Brain microvascular endothelial cell (primary cell): ENCODE measurements at regions not wholly inside any gene's neighbourhood (a gene's known extent, or its start where the extent isn't known, plus 50 kb on each side); places are given as distances from the start of the nearest gene placed in this dataset.

Experiments
- DNase-seq: peaks from one replicate; pipeline ENCODE4 v3.0.0-alpha.2; 2020
- H3K27ac ChIP-seq: fragments of 250-450 bp; sonication (Bioruptor Pico); 2 replicates; pipeline ENCODE4 v1.5.1; 2020; ENCODE audit warnings: mild to moderate bottlenecking, moderate library complexity
- H3K27me3 ChIP-seq: fragments of 250-450 bp; sonication (Bioruptor Pico); replicated peaks from 2 replicates; pipeline ENCODE4 v1.5.1; 2020; ENCODE audit warnings: mild to moderate bottlenecking
- H3K36me3 ChIP-seq: fragments of 250-450 bp; sonication (Bioruptor Pico); replicated peaks from 2 replicates; pipeline ENCODE4 v1.5.1; 2020; ENCODE audit warnings: mild to moderate bottlenecking
- H3K4me3 ChIP-seq: 2 replicates; pipeline ENCODE4 v1.5.1; 2011; ENCODE audit warnings: low read depth, mild to moderate bottlenecking, control low read depth, low read length, moderate library complexity
- in situ Hi-C: cut with HindIII; loops from 2 replicates; pipeline ENCODE4 v1.10.0; 2017; ENCODE audit warnings: low sequenced_read_pairs, low pct_ligation_motif_present
- TF ChIP-seq, protein P1 (sequence below): IDR thresholded peaks from 2 replicates; pipeline ENCODE4 v1.5.1; 2011; ENCODE audit warnings: low read depth, mild to moderate bottlenecking, moderate library complexity, low read length, control low read depth, inconsistent platforms; ENCODE audit errors: missing control alignments

DNA sequence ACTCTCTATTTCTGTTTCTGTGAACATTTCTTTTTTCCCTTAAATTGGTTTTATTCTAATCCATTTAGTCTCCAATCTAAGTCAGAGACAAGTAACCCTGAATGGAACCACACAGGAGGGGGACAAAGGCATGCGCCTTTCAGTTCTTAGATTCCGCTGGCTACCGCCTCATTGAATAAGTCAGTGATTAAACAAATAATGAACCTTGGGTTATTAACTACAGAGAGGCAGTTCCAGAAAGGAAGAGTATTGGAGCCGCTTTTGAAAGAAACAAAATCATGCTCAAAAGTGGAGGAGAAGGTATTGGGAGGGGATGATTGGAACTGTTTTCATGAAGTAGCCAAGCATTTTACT, 459.8 kb upstream of the DAB1 start:
- no peak overlapping the region for H3K4me3 ChIP-seq
- in situ Hi-C loops: no loop called here
- no peaks in the 10 kb centered on the region for H3K36me3 ChIP-seq
- TF ChIP-seq, protein P1, sequence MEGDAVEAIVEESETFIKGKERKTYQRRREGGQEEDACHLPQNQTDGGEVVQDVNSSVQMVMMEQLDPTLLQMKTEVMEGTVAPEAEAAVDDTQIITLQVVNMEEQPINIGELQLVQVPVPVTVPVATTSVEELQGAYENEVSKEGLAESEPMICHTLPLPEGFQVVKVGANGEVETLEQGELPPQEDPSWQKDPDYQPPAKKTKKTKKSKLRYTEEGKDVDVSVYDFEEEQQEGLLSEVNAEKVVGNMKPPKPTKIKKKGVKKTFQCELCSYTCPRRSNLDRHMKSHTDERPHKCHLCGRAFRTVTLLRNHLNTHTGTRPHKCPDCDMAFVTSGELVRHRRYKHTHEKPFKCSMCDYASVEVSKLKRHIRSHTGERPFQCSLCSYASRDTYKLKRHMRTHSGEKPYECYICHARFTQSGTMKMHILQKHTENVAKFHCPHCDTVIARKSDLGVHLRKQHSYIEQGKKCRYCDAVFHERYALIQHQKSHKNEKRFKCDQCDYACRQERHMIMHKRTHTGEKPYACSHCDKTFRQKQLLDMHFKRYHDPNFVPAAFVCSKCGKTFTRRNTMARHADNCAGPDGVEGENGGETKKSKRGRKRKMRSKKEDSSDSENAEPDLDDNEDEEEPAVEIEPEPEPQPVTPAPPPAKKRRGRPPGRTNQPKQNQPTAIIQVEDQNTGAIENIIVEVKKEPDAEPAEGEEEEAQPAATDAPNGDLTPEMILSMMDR: no peak
- no peak overlapping the region for H3K27ac ChIP-seq
- no peak for DNase-seq
- H3K27me3 ChIP-seq: no peaks in the 10 kb centered on the region

DNA sequence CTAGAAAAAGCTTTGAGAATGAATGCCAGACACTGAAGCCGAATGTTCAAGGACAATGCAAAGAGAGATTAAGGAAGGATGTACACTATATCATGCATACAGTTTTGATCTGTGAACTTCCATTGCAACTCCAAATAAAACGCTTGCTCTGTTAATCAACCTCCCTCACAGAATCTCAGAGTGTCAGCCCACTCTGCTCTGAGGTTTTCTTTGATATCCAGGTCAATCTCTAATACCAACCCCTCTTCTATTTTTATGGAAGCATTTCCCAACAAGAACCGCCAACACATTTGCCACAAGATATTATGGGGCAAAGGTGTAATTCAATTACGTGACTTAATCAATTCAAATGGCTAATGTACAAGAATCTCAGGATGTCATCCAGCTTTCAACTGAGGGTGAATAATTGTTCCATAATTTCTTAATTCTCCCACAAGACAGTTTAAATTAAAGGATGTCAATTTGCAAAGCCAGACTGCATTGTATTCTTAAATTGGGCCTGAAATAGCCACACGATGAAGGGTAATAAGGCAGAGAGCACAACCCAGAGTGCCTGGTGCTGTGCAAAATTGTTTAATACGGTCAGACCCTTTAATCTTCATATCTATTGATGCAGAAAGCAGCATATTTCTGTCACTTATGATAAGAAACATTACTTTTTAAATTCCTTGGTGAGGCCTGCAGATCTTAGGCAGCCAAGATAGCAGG, 459.2 kb upstream of the DAB1 start:
- Histone ChIP-seq H3K27me3 (no peaks in the 10 kb centered on the region), H3K4me3 (no peak overlapping the region), H3K27ac (no peak overlapping the region), H3K36me3 (no peaks in the 10 kb centered on the region)
- in situ Hi-C loops: no loop called here
- TF ChIP-seq, protein P1: no peak
- DNase-seq: no peak

DNA sequence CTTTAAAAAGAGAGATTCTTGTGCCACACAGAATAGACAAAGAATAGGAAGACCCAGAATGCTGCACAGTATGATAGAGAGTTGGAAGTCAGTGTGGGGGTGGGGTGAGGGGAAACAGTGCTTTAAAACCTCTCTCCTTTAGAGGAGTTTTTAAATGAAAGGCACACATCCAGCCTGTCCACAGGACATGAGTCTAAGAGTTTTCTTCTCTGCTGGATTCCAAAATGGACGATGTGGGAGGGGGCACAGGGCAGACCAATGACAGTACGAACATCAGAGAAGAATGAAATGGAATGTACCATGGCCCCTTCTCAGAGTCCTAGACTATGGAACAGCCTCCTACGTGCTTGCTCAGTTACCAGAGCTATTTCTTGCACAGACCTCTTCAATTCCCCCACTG, 458.2 kb upstream of the DAB1 start:
- in situ Hi-C loops: no loop called here

DNA sequence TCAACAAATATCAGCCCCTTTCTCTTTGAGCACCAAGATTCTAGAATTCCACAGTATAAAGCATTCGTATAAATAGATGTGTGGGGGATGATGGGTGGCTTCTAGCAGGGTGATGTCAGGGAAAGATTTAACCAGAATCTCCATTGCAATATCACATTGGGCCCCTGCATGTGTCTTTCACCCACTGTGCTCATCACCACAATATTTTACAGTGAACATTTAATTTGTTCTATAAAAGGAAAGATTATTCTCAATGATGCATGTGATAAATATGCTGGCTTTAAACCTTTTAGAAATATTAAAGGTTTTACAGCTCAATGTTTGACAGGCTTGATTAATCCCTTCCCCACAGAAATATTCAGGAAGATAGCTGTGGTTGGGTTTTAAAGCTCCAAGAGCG, 457.8 kb upstream of the DAB1 start:
- no peak for DNase-seq
- Histone ChIP-seq H3K4me3 (no peak overlapping the region), H3K36me3 (no peaks in the 10 kb centered on the region), H3K27ac (no peak overlapping the region), H3K27me3 (no peaks in the 10 kb centered on the region)
- in situ Hi-C loops: no loop called here
- TF ChIP-seq, protein P1: no peak

More for the DNA sequence above, 458.2 kb upstream of the DAB1 start:
- Histone ChIP-seq H3K4me3 (no peak overlapping the region), H3K27me3 (no peaks in the 10 kb centered on the region), H3K36me3 (no peaks in the 10 kb centered on the region), H3K27ac (no peak overlapping the region)
- no peak for DNase-seq
- TF ChIP-seq, protein P1: no peak

DNA sequence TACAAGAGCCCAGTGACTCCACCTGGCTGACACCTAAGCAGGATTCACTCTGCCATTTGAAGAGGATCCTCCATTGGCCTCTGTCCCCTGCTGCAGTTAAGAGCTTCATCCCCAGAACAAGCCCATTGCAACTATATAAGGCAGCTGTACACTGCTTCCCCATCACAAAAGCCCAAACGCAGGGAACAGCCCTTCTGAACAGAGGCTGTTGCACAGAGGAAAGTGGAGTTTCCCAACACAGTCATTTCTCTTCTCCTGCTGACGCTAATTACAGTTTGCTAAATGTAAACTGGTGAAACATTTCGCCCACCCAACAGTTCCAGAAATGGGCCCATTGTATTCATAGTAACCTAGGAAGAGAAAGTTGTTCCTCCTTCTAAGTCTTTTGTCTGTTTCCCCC, 455.8 kb upstream of the DAB1 start:
- DNase-seq: no peak
- Histone ChIP-seq H3K27ac (no peak overlapping the region), H3K36me3 (no peaks in the 10 kb centered on the region), H3K27me3 (no peaks in the 10 kb centered on the region), H3K4me3 (no peak overlapping the region)
- in situ Hi-C loops: no loop called here
- TF ChIP-seq, protein P1: no peak

DNA sequence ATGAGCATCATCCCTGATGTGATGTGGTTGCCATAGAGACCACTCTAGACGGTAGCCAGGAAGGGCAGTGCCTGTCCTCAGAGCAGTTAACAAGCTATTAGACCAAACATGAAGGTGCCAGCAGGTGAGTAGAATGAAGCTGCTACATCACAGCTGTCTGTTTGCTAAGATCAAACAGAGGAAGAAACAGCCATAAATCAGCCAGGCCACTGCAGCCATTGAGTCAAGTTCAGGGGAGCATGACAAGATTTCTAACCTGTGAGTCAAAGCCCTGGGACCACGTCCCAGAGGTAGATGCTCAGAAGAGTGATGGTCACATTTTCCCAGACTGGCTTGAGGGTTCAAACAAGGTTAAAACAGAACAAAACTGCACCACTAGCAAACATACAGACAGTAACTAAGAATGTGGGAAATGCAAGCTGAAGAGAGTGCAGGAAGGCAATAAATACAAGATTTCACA, 450.6 kb upstream of the DAB1 start:
- TF ChIP-seq, protein P1: no peak
- no peak for DNase-seq
- Histone ChIP-seq H3K36me3 (no peaks in the 10 kb centered on the region), H3K27ac (no peak overlapping the region), H3K4me3 (no peak overlapping the region), H3K27me3 (no peaks in the 10 kb centered on the region)
- in situ Hi-C loops: no loop called here
